ENCODE measurements at regions not wholly inside any gene's neighbourhood (a gene's known extent, or its start where the extent isn't known, plus 50 kb on each side); places are given as distances from the start of the nearest gene placed in this dataset.

- no peak for DNase-seq (ENCODE audit: low read depth)
These were observed 395.0 kb upstream of the OPRM1 start for GRCh38 chr6:153644000-153644399.

GRCh38 chr6:153634416-153634815 lies 404.6 kb upstream of the OPRM1 start:
- DNase-seq (ENCODE audit: low read depth), result no peak

GRCh38 chr6:153625089-153625488 lies 414.0 kb upstream of the OPRM1 start:
- peak; percentile 22 for DNase-seq (ENCODE audit: low read depth)

GRCh38 chr6:153624528-153624927 lies 414.5 kb upstream of the OPRM1 start:
- DNase-seq (ENCODE audit: low read depth), result no peak

- no peak for DNase-seq (ENCODE audit: low read depth)
These were observed 415.5 kb upstream of the OPRM1 start for GRCh38 chr6:153623496-153623895.

- no peak for DNase-seq (ENCODE audit: low read depth)
These were observed 417.5 kb upstream of the OPRM1 start for GRCh38 chr6:153621491-153621890.

- no peak for DNase-seq (ENCODE audit: low read depth)
These were observed 418.0 kb upstream of the OPRM1 start for GRCh38 chr6:153621070-153621469.

GRCh38 chr6:153618371-153619322 lies 420.4 kb upstream of the OPRM1 start:
- no peak for DNase-seq (ENCODE audit: low read depth)

- no peak for DNase-seq (ENCODE audit: low read depth)
These were observed 422.5 kb upstream of the OPRM1 start for GRCh38 chr6:153616506-153616905.

GRCh38 chr6:153613719-153614455 lies 425.2 kb upstream of the OPRM1 start:
- DNase-seq (ENCODE audit: low read depth), result no peak

GRCh38 chr6:153602401-153602800 lies 436.6 kb upstream of the OPRM1 start:
- DNase-seq (ENCODE audit: low read depth), result no peak

GRCh38 chr6:153599901-153600300 lies 439.1 kb upstream of the OPRM1 start:
- no peak for DNase-seq (ENCODE audit: low read depth)

GRCh38 chr6:153595903-153596302 lies 443.1 kb upstream of the OPRM1 start:
- peak; percentile 25 for DNase-seq (ENCODE audit: low read depth)

- DNase-seq (ENCODE audit: low read depth), result no peak
These were observed 444.2 kb upstream of the OPRM1 start for GRCh38 chr6:153594871-153595270.

- no peak for DNase-seq (ENCODE audit: low read depth)
These were observed 447.9 kb upstream of the OPRM1 start for GRCh38 chr6:153591159-153591558.

GRCh38 chr6:153590411-153590810 lies 448.6 kb upstream of the OPRM1 start:
- no peak for DNase-seq (ENCODE audit: low read depth)

- DNase-seq (ENCODE audit: low read depth), result no peak
These were observed 450.7 kb upstream of the OPRM1 start for GRCh38 chr6:153588330-153588729.

- DNase-seq (ENCODE audit: low read depth), result no peak
These were observed 452.6 kb upstream of the RGS17 start for GRCh38 chr6:153583685-153584084.

GRCh38 chr6:153580776-153581175 lies 449.7 kb upstream of the RGS17 start:
- no peak for DNase-seq (ENCODE audit: low read depth)

- no peak for DNase-seq (ENCODE audit: low read depth)
These were observed 444.4 kb upstream of the RGS17 start for GRCh38 chr6:153575528-153575927.

GRCh38 chr6:153574231-153574630 lies 443.1 kb upstream of the RGS17 start:
- DNase-seq (ENCODE audit: low read depth), result no peak

- DNase-seq (ENCODE audit: low read depth), result no peak
These were observed 441.3 kb upstream of the RGS17 start for GRCh38 chr6:153572371-153572770.

- peak; percentile 51 for DNase-seq (ENCODE audit: low read depth)
These were observed 437.5 kb upstream of the RGS17 start for GRCh38 chr6:153568628-153569027.

Data from M059J (cell line).